ENCODE measurements at regions not wholly inside any gene's neighbourhood (a gene's known extent, or its start where the extent isn't known, plus 50 kb on each side); places are given as distances from the start of the nearest gene placed in this dataset.
"Not testable (repeated sequence)": the region's sequence is repeated elsewhere in the genome, so short reads cannot be mapped to it uniquely, and the experiment has no call there.

DNA sequence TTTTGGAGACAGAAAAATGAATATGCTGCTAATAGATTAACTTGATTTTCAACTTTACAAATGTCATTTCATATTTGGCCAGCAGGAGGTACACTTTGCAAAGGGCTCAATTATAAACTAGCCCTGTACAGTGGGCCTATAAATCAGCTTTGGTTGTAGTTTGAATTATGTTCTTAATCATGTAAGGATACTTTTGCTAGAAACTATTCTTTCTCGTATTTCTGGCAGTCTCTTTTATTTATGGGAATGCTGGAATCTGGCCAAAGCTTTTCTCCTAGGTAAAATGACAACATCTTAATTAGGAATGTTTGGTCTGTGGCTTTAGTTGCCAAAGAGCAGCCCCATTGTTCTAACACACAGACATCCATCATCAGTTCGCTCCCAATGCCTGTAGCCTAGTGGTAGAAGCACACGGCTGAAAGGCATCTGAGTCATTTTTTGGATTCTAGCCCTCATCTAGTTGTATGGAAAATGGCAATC is 1322.3 kb upstream of the SEL1L start:
- peak; percentile 56 for DNase-seq

DNA sequence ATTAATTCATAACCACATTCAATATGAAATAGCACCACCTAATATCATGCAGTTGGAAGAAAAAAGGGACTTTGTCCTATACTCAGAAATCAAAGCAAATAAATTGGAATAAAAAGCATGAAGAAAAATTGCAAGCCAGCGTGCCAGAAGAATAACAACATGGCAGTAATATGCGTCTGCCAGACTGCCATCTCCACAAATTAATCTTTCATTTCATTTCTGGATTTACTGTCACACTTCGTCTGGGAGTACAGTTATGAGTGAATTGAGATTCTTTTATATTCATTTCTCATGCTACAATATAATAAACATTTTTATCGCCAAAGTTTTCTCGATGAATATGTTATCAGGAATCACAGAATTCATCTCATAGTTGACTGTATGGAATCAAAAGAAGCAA is 1327.7 kb upstream of the SEL1L start:
- no peak for DNase-seq

DNA sequence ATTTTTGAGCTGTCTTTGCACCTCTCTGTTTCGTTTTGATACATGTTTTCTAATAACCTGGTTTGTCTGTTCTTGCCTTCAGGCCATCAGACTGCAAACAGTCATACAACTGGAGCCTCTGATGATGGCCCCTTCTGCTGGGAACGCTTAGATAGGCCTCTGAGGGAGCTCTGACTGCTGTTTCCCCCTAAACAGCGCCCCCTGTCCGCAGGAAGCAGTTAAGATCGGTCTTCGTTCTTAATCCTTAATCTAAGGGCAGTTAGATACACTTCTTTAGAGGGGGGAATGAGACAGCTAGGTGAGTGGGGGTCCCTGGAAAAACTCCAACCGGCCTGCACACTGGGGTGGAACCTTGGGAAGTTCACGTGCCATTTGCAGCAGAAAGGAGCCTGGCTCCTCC is 1338.8 kb upstream of the SEL1L start:
- DNase-seq, result no peak

DNA sequence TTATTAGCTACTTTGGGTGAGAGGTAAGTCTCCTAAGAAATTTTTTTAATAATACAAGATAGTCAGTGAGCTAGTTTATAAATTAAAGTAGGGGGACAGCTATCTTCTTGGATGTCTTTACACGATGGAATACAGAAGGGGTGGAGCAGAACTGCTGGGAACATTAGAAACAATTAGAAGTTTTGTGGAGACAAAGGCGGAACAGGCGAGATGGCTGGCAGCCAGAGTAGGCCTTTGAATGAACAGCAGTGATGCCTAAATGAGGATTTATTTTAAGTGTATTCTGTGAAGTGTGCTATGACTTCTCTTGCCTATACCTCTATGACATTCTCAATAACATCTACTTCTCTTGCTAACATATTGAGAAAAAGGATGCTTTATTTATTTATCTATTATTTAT is 1345.3 kb upstream of the SEL1L start:
- DNase-seq, result no peak

DNA sequence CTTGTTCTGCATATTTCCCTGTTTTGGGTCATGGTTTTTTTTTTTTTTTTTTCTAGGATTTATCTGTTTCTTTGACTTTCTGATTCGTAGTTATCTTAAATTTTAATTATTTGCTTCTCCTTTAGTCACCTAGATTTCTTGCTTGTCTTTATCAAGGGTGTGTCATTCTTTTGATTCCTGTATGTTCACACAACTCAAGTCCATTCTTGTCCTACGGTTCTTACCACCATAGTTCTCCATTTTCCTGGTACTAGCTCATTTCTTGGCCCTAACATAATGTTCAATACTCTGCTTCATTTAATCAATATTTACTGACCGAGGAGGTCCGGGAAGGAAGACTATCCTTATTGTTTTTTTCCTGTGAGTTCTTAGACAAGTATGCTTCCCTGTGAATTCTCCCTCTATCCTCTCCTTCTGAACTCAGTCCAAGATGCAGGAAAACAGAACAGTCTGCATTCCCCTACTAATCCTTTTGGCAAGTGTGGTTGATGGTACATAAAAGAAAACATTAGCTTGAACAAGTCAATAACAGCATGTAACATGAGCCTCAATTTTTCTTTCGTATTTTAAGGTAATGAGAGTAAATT is 1346.4 kb upstream of the SEL1L start:
- DNase-seq, result no peak

DNA sequence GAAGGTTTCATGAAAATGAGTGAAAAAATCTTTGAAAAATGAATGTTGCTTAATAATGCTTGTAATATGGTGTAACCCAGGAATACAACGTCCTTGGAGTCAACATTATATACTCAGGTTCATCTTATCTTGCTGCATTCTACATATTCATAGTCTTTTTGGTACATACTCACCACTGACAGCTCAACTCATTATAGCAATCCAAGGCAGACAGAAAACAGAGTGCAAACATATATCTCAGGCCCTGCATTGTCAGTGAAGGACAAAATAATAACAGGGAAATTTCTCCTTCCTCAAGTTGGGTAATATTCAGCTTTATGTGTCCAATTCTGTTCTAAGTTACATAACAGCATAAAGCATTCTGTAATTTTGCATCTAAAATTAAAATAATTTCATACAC is 1353.0 kb upstream of the SEL1L start:
- DNase-seq, result no peak

DNA sequence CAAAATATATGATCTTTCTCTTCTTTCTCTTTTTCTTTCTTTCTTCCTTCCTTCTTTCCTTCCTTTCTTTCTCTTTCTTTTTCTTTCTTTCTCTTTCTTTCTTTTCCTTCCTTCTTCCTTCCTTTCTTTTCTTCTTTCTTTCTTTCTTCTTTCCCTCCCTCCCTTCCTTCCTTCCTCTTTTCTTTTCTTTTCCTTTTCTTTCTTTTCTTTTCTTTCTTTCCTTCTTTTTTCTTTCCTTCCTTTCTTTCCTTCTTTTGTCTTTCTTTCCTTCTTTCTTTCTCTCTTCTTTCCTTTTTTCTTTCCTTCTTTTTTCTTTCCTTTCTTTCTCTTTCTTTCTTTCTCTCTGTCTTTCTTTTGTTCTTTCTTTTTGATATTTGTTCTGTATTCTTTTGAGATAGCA is 1356.0 kb upstream of the SEL1L start:
- no peak for DNase-seq

DNA sequence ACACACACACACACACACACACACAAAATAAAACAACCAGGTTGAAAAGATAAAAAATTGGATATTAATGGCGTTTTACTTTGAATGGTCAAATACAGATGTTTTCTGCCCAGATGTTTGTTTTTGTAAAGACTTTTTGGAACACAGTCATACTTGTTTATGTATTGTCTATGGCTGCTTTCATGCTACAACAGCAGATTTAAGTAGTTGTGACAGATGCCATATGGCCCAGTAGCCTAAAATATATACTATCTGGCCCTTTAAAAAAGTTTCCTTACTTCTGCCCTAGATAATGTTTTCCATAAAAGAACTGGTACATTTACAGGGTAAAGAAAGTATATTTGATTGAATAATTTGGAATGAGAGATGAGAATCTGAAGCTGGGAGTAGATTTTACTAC is 1362.8 kb upstream of the SEL1L start:
- DNase-seq, result no peak

DNA sequence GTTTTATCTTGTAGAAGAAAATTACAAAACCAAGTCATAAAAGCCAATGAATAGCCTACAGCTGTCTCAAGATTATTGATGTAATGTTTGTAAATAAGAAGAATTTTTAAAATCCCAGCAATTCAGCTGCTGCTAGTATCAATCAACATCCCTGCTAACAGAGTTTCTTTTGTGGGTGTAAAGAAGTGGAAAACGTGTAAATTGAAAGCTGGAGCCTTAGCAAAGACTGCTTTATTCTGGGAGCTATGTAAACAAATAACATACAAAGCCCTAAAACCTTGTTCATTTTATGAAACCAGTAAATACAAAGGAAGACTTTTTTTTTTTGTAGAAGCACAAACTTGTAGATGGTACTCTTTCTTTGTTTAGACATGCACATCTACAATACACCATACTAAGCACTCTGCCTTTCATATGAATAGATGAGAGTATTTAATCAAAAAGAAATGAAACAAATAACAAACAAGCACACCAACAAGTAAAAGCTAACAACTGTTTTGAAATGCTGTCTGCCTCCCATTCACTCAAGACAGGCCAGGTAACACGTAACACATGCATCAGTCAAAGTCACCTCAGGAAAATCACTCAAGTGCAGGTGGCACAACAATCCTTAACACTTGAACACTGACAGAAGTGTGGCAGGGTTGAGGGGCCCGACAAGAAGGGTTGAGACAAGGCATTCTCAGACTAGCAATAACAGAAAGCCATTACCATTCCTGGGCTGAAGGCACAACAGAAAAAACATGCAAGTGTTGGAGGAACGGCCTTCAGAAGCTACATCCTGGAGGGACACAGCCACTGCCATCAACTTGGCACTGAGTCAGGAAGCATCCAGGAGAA is 1364.0 kb upstream of the SEL1L start:
- no peak for DNase-seq

DNA sequence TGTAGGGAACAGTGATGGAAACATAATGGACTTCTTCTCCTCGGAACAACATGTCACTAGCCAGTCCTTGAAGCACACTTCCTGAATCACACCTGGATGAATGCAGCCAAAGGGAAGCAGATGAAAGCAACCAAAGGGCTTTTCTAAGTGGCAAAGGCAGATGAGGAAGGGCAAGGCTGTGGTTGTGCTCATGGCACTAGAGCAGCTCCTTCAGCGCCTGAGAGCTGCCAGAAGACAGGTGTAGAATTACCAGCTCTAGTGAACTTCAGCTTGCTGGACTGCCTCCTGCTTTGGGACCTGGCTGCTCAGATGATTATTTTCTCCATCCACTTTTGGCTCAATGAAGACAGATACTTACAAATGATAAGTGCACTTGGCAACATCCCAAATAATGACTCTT is 1372.1 kb upstream of the SEL1L start:
- DNase-seq, result no peak

DNA sequence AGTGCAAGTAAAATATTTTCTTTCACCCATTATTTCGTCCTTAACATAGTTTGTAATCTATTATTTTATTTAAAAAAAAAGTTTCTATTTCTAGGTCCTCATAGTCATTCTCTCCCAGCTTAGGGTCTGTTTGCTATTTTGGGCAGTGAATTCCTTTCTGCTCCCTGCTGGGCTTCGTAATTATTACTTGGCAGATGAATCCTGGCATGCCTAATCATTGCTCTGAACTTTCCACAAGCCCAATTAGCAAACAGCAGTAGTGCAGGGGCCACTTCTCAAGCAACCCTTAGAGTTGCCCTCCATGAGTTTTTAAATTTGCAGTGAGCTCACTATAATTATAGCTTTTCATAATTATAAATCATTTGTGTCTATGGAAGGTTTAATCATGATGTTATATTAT is 1378.3 kb upstream of the SEL1L start:
- no peak for DNase-seq

DNA sequence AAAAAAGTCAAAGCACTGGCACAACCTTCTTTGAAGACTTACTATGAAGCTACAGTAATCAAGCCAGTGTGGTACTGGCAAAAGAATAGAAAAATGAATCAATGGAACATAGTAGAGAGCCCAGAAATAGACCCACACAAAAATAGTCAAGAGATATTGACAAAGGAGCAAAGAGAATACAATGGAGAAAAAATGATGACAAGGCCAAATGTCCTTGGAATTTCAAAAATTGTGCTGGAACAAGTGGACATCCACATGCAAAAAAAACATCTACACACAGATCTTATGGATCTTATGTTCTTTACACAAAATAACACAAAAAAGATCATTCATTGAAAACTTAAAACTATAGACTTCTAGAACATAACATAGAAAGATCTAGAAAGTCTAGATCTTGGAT is 1379.7 kb upstream of the SEL1L start:
- DNase-seq, result no peak

DNA sequence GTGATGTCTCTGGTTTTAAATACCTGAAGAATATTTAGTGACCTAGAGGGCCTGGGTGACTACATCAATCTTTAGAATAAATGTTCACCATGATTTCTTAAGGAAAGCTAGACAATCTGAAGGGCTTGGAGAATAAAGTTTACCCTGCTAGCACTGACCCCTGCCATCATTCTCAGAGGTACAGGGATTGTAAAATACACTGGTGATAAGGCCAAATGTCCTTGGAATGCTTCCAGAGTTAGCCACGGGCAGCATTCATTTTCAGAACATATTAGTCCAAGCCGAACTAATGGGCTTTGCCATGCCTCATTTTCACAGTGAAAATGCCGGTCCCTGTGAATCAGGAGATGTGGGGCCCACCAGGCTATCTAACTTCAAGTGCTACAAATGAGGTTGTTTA is 1381.7 kb upstream of the SEL1L start:
- no peak for DNase-seq

DNA sequence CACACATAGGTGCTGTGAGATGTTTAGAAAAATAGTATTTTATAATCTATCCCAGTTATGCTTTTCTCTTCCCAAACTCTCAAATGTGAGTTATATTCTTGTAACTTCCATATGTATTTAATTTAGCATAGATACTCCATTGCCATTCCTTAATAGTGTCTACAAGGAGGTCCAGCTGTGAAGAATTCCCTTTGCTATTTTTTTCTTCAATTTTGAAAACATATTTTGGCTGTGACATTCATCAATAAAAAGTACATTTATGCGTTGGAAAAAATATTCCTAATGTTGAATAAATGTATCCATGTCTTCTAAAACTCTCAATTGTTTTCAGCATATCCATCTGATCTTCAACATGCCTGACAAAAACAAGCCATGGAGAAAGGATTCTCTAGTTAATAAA is 1402.0 kb upstream of the SEL1L start:
- no peak for DNase-seq

DNA sequence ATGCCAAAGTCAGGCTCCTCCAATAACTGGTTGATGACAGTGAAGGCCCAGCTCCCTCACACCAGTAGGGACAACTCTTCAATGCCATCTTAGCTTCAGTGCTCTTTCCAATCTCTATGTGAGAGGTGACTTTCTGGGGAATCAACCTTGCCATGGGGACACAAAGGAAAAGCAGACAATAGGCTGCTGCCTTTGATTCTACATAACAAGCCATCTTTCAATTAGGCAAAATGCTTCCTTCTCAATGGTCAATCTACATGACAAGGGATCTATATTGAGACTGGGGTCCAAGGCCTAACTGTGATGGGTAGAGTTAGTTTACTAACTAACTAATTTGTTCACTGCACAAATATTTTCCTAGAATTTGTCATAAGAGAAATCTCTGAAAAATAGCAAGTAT is 1417.5 kb upstream of the SEL1L start:
- DNase-seq, result no peak

DNA sequence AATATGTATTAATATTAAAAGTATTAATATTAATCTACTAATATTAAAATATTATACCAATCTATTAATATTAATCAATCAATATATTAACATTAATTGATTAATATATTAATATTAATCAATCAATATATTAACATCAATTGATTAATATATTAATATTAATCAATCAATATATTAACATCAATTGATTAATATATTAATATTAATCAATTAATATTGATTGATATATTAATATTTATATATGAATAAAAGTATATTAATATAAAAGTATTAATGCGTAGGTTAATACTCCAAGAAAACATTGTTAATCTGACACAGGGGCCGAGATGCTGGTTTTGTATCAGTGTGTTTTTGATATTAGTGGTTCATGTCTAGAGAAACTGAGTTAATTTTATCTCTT is 1430.1 kb upstream of the SEL1L start:
- no peak for DNase-seq

DNA sequence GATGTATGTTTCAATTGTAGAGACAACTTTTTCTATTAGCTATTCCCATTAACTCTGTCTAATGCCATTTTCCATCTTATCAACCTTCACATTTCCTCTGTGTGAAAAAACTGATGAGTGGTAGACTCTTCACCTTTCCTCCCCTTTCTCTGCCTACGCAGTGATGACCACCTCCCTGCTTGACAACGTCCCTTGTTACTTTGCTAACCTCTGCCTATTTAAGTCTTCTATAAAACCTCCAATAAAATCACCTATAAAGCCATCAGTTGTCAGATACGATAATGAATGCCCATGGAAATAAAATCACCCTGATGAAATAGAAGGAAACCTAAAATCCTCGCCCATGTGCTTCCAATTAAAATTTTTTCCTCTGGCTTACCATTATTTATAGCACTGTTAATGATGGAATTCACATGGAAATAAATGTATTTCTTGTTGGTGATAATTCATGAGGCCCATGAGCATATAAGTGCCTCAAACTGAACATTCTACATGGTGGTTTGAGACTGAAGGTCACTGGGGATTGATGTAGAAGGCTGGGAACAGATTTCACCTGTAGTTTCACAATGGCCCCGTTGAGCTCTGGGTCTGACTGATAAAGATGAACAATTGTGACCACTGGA is 1454.0 kb upstream of the SEL1L start:
- no peak for DNase-seq

DNA sequence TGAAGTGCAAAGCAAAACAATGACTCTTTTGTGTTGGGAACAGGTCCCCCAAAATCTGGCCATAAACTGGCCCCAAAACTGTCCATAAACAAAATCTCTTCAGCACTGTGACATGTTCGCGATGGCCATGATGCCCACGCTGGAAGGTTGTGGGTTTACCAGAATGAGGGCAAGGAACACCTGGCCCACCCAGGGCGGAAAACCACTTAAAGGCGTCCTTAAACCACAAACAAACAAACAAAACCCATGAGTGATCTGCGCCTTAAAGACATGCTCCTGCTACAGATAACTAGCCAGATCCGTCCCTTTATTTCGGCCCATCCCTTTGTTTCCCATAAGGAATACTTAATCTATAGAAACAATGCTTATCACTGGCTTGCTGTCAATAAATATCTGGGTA is 1460.9 kb upstream of the SEL1L start:
- not testable (repeated sequence) for DNase-seq

DNA sequence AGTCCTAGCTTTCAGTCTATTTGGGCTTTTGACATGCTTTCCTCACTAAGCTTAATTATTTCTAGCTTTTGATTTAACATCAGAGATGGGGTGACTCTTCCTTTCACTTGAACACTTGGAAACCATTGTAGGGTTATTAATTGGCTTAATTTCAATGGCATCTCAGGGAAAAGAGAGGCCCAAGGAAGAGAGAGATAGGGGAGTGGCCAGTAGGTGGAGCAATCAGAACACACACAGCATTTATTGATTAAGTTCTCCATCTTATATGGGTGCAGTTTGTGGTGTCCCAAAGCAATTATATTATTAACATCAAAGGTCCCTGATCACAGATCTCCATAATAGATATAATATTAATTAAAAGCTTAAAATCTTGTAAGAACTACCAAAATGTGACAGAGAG is 1466.1 kb upstream of the SEL1L start:
- DNase-seq, result peak; percentile 11

DNA sequence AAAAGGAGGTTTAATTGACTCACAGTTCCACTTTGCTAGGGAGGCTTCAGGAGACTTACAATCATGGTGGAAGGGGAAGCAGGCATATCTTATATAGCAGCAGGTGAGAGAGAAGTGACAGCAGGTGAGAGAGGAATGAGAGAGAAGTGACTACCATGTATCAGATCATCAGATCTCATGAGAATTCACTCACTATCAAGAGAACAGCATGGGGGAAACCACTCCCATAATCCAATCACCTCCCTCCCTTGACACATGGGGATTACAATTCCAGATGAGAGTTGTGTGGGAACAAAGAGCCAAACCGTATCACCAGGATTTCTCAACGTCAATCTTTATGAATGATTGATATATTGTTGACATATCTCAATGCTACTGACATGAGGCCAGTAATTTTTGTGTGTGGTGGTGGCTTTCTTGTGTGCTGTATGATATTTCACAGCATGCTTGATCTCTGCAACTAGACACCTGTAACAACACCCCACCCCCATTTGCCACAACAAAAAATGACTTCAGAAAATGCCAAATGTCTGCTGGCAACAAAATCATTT is 1470.9 kb upstream of the SEL1L start:
- no peak for DNase-seq

DNA sequence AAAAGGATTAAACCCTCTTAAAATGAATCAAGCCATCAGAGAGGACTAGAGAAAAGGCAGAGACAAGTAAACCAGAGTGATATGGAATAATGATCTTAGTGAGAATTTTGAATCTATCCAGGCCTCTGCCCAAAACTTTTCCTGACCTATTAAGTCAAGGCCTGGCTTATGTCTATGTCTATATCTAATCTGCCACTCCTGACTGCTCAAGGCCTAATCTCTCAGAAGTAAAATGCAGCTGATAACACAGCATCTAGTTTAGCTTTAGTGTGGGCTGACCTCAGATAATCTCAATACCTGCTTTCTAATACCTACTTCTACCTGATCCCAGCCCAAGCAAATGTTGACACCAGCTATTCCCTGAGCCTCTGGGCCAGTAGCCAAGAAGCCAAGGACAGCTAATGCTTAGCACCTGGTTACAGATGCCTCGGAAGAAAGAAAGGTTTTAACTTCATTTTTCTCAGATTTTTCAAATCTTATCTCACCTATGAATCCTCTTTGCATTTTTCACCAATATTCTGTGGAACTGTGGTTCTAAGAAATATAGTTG is 1472.5 kb upstream of the SEL1L start:
- no peak for DNase-seq

DNA sequence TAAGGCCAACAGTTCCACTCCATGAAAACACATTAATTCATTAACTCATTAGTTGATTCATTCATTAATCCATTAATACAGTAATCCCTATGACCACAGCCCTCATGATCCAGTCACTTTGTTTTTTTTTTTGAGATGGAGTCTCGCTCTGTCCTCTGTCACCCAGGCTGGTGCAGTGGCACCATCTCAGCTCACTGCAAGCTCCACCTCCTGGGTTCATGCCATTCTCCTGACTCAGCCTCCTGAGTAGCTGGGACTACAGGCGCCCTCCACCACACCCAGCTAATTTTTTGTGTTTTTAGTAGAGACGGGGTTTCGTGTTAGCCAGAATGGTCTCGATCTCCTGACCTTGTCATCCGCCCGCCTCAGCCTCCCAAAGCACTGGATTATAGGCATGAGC is 1473.4 kb upstream of the SEL1L start:
- DNase-seq, result peak; percentile 3

DNA sequence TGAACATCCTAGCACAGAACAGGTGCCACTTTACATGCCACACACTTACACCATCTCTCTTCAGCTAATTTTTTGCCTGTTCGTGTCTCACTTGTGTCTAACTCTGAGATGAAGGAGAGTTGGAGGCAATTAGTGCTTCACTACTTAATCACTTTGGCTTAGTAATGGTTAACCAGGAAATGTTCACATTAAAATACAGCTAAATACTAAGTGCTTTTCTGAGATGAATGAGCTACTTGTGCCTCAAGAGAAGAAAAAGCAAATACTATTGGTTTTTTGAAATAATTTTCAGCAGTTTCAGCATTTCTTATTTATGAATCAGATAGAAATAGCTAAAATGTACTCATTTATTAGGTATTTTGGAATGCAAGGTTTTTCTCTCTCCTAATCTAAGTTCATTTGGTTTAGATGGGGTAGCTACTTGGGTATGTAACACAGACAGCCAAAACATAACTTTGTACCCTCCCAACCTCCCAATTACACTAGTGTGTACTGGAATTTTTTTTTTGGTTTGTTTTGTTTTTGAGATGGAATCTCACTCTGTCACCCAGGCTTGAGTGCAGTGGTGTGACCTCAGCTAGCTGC is 1474.1 kb upstream of the SEL1L start:
- DNase-seq, result peak; percentile 69

Measured in fibroblast of skin of back (primary cell).